H1 (cell line): ENCODE measurements at regions not wholly inside any gene's neighbourhood (a gene's known extent, or its start where the extent isn't known, plus 50 kb on each side); places are given as distances from the start of the nearest gene placed in this dataset.

Experiments used
- EGR1 ChIP-seq: IDR thresholded peaks from 2 replicates; pipeline ENCODE4 v1.6.1; 2011; ENCODE audit warnings: low read depth, low read length, borderline replicate concordance
- JUN ChIP-seq: IDR thresholded peaks from 2 replicates; pipeline ENCODE4 v1.6.1; 2011; ENCODE audit warnings: low read depth, mild to moderate bottlenecking, improper control_type of control experiment, low read length
- SIRT6 ChIP-seq: IDR thresholded peaks from one replicate; pipeline ENCODE4 v1.7.1; 2012; ENCODE audit warnings: low read length, inconsistent platforms
- TF ChIP-seq, protein P1 (sequence below): fragments of 300-600 bp; sonication (generic); IDR thresholded peaks from 2 replicates; pipeline ENCODE4 v1.7.1; 2012; ENCODE audit warnings: low read length, moderate library complexity, mild to moderate bottlenecking, inconsistent platforms; ENCODE audit not compliant: insufficient replicate concordance

DNA sequence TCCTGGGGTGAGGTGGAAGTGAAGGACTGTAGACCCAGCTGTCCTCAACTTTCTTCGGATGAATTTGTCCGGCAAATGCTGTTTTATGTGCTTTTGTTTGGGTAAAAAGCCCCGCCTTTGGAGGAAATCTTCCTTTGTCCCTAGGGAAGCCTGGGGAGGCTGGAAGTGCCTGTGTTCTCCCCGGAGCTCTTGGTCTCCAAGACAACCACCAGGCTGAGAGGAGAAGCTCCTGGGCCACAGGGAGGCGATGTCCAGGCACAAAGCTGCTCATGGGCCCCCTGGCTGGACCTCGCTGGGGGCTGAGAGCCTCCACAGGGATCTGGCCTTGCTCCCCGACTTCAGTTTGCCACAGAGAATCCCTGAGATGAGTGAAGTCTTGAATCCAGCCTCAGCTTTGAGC, 293.1 kb upstream of the N4BP1 start (continued):
- TF ChIP-seq EGR1: no peak
- no peak for TF ChIP-seq SIRT6
- TF ChIP-seq JUN: no peak
- TF ChIP-seq, protein P1, sequence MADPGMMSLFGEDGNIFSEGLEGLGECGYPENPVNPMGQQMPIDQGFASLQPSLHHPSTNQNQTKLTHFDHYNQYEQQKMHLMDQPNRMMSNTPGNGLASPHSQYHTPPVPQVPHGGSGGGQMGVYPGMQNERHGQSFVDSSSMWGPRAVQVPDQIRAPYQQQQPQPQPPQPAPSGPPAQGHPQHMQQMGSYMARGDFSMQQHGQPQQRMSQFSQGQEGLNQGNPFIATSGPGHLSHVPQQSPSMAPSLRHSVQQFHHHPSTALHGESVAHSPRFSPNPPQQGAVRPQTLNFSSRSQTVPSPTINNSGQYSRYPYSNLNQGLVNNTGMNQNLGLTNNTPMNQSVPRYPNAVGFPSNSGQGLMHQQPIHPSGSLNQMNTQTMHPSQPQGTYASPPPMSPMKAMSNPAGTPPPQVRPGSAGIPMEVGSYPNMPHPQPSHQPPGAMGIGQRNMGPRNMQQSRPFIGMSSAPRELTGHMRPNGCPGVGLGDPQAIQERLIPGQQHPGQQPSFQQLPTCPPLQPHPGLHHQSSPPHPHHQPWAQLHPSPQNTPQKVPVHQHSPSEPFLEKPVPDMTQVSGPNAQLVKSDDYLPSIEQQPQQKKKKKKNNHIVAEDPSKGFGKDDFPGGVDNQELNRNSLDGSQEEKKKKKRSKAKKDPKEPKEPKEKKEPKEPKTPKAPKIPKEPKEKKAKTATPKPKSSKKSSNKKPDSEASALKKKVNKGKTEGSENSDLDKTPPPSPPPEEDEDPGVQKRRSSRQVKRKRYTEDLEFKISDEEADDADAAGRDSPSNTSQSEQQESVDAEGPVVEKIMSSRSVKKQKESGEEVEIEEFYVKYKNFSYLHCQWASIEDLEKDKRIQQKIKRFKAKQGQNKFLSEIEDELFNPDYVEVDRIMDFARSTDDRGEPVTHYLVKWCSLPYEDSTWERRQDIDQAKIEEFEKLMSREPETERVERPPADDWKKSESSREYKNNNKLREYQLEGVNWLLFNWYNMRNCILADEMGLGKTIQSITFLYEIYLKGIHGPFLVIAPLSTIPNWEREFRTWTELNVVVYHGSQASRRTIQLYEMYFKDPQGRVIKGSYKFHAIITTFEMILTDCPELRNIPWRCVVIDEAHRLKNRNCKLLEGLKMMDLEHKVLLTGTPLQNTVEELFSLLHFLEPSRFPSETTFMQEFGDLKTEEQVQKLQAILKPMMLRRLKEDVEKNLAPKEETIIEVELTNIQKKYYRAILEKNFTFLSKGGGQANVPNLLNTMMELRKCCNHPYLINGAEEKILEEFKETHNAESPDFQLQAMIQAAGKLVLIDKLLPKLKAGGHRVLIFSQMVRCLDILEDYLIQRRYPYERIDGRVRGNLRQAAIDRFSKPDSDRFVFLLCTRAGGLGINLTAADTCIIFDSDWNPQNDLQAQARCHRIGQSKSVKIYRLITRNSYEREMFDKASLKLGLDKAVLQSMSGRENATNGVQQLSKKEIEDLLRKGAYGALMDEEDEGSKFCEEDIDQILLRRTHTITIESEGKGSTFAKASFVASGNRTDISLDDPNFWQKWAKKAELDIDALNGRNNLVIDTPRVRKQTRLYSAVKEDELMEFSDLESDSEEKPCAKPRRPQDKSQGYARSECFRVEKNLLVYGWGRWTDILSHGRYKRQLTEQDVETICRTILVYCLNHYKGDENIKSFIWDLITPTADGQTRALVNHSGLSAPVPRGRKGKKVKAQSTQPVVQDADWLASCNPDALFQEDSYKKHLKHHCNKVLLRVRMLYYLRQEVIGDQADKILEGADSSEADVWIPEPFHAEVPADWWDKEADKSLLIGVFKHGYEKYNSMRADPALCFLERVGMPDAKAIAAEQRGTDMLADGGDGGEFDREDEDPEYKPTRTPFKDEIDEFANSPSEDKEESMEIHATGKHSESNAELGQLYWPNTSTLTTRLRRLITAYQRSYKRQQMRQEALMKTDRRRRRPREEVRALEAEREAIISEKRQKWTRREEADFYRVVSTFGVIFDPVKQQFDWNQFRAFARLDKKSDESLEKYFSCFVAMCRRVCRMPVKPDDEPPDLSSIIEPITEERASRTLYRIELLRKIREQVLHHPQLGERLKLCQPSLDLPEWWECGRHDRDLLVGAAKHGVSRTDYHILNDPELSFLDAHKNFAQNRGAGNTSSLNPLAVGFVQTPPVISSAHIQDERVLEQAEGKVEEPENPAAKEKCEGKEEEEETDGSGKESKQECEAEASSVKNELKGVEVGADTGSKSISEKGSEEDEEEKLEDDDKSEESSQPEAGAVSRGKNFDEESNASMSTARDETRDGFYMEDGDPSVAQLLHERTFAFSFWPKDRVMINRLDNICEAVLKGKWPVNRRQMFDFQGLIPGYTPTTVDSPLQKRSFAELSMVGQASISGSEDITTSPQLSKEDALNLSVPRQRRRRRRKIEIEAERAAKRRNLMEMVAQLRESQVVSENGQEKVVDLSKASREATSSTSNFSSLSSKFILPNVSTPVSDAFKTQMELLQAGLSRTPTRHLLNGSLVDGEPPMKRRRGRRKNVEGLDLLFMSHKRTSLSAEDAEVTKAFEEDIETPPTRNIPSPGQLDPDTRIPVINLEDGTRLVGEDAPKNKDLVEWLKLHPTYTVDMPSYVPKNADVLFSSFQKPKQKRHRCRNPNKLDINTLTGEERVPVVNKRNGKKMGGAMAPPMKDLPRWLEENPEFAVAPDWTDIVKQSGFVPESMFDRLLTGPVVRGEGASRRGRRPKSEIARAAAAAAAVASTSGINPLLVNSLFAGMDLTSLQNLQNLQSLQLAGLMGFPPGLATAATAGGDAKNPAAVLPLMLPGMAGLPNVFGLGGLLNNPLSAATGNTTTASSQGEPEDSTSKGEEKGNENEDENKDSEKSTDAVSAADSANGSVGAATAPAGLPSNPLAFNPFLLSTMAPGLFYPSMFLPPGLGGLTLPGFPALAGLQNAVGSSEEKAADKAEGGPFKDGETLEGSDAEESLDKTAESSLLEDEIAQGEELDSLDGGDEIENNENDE: no peak
